GM19468 (cell line): ENCODE measurements at regions not wholly inside any gene's neighbourhood (a gene's known extent, or its start where the extent isn't known, plus 50 kb on each side); places are given as distances from the start of the nearest gene placed in this dataset.

Experiments
- ATAC-seq: cut with Tn5 transposase; IDR thresholded peaks from one replicate; pipeline ENCODE4 v1.9.1; 2021; ENCODE audit warnings: mild to moderate bottlenecking, moderate library complexity, moderate number of reproducible peaks; ENCODE audit not compliant: unreplicated experiment; ENCODE audit errors: extremely low read depth

GRCh38 chr1:38139738-38140487 is 93.3 kb upstream of the POU3F1 start:
- no peak for ATAC-seq

DNA sequence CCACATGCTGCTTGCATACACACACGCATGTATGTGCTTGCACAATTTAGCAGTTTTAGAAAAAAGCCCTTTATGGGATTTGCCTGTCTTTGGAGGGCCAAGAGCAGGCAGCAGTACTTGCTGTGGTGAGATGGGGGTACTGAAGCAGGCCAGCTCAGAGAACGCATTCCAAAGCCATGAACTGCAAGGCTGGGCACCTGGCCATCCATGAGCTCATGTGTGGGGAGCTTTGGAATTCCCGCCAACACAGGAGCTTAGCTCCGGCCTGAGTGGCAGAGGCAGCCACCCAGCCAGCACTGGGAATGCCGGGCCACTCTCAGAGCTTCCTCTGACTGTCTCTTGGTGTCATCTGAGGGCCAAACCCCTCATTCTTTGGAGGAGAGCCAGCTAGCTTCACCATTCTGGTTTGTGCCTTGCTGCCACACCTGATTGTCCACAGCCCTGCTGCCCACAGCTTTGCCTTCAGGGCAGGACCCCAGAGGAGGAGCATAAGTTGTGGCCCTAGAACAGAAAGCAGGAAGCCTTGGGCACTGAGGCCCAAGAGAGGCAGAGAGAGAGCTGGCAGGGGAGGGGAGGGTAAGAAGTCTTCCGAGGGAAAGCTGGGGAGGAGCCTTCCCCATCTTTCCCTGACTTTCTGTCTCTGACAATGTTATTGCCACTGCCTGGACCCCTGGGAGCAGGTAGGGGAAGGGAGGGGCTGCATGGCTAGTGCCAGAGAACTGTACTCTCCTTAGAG is 92.1 kb upstream of the POU3F1 start:
- no peak for ATAC-seq

GRCh38 chr1:38137164-38137563 is 90.6 kb upstream of the POU3F1 start:
- no peak for ATAC-seq

- ATAC-seq: no peak
Measured at GRCh38 chr1:38135625-38136414, 89.2 kb upstream of the POU3F1 start.

GRCh38 chr1:38134294-38134755 is 87.7 kb upstream of the POU3F1 start:
- no peak for ATAC-seq

- ATAC-seq: no peak
Measured at GRCh38 chr1:38133756-38134155, 87.2 kb upstream of the POU3F1 start.

GRCh38 chr1:38133304-38133703 is 86.7 kb upstream of the POU3F1 start:
- ATAC-seq: no peak

DNA sequence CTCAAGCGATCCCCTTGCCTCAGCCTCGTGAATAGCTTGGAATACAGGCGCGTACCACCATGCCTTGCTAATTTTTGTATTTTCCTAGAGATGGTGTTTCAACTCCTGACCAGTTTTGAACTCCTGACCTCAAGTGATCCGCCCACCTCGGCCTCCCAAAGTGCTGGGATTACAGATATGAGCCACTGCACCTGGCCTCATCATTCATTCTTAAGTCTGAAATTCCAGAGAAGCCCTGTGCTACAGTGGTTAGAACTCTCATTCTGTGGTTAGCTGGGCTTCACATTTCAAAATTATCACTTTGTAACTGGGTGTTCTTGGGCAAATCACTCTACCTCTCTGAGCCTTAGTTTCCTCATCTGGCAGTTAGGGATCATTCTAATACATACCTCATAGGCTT is 86.1 kb upstream of the POU3F1 start:
- ATAC-seq: no peak

GRCh38 chr1:38131024-38131585 is 84.5 kb upstream of the POU3F1 start:
- no peak for ATAC-seq

- ATAC-seq: no peak
Measured at GRCh38 chr1:38129971-38130370, 83.4 kb upstream of the POU3F1 start.

- ATAC-seq: no peak
Measured at GRCh38 chr1:38129473-38129872, 82.9 kb upstream of the POU3F1 start.

- no peak for ATAC-seq
Measured at GRCh38 chr1:38128926-38129453, 82.4 kb upstream of the POU3F1 start.

DNA sequence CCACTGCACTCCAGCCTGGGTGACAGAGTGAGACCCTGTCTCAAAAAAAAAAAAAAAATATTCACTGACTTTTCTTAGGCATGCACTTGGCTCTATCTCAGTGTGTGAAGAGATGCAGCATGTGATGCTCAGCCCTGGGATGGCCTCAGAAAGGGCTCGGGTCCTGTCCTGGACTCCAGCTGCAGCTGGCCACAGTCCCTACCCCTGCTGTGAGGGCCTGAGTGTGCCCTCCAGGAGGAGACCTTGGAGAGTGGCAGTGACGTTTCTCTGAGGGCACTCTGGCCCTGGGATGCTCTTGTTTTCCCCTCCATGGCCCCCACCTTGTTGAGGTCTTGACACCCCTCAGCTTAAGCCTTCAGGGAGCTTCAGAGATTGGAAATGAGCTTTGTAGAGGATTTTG is 81.9 kb upstream of the POU3F1 start:
- ATAC-seq: no peak

DNA sequence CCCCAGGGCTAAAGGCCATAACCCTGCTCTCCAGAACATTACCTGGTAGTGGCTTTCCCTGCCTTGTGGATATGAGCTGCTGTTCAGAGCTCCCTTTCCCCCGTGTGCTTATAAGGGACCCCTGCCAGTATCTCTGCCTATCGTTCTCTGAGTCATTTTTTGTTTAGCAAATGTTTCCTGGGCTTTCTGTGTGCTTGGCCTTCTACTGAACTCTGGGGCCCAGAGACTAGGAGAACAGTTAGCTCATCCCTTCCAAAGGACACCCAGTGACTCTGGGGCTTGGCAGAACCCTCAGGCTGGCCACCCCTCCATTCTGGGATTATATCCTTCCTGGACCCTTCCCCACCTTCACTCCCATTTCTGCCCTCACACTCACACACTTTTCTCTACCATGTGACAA is 80.8 kb upstream of the POU3F1 start:
- ATAC-seq: no peak

- no peak for ATAC-seq
Measured at GRCh38 chr1:38126970-38127369, 80.4 kb upstream of the POU3F1 start.

- ATAC-seq: no peak
Measured at GRCh38 chr1:38125837-38126520, 79.4 kb upstream of the POU3F1 start.

DNA sequence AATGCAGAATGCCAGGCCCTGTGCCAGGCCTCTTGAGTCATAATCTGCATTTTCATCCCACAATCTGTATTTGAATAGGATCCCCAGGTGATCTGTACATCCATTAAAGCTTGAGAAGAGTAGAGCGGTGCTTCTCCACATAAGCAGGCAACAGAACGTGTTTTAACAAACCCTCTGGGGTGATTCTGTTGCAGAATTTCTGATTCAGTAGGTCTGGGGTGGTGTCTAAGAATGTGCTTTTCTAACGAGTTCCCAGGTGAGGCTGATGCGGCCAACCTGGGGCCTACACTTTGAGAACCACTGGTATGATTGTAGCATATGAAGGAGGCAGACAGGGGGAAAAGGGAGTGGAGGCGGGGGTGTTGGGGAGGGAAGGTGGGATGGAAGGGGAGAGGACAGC is 78.4 kb upstream of the POU3F1 start:
- no peak for ATAC-seq

GRCh38 chr1:38123356-38124135 is 77.0 kb upstream of the POU3F1 start:
- no peak for ATAC-seq

DNA sequence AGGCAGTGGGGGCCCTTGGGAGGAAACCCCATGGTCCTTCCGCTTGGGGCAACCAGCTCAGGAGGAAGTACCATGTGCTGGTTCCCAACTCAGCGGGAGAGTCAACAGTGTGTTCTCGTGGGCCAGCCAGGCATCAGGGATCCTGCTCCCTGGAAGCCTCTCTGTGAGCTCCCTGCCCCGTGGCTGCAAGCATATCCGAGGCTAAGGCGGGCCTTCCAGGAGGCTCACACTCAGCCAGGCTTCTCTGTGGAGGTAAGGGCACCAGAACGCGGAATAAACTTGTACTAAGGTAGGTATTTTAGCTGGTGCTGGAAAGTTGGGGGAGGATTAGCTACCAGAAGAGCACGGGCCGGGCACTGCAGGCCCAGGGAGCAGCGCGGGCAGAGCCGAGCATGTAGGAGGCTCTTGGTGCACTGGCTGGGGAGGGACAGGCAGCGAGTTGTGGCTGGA is 74.7 kb upstream of the POU3F1 start:
- ATAC-seq: no peak
